IMR-90 (cell line): ENCODE measurements at regions not wholly inside any gene's neighbourhood (a gene's known extent, or its start where the extent isn't known, plus 50 kb on each side); places are given as distances from the start of the nearest gene placed in this dataset.

ENCODE experiments used
- ATAC-seq: fragments of 200-7000 bp; cut with Tn5 transposase; 2 replicates; pipeline ENCODE4 v1.9.1; 2020; ENCODE audit warnings: low read depth, mild to moderate bottlenecking, moderate library complexity
- BruUV-seq: library from RNA; stranded (reverse); fragments of 400-500 nt; replicated peaks from 2 replicates; lab custom pipeline; 2021; lab: Mats Ljungman, UMichigan
- CTCF ChIA-PET: fragments of 300-600 bp; formaldehyde crosslinking; extraction: SDS; loops from one replicate; lab custom pipeline; 2021; ENCODE audit warnings: antibody characterized with exemption; lab: Yijun Ruan, JAX
- POLR2A ChIA-PET: fragments of 300-600 bp; sonication (Branson Sonifier 250); formaldehyde crosslinking; loops from one replicate; lab custom pipeline; 2022; ENCODE audit warnings: antibody characterized with exemption; ENCODE audit not compliant: unreplicated experiment; lab: Charles Lee
- DNase-seq: peaks from one replicate; pipeline ENCODE4 v3.0.0; 2013
- H2AFZ ChIP-seq: replicated peaks from 2 replicates; pipeline ENCODE3; 2013; ENCODE audit warnings: low read length, mild to moderate bottlenecking; ENCODE audit not compliant: poor library complexity
- H2AK5ac ChIP-seq: 2 replicates; pipeline ENCODE4 v1.6.1; 2013; ENCODE audit warnings: low read depth, low read length, inconsistent platforms
- H2AK9ac ChIP-seq: replicated peaks from 2 replicates; pipeline ENCODE3; 2013; ENCODE audit warnings: mild to moderate bottlenecking, low read depth, low read length, moderate library complexity; ENCODE audit not compliant: poor library complexity
- H2BK120ac ChIP-seq: 2 replicates; pipeline ENCODE4 v1.6.1; 2013; ENCODE audit warnings: low read depth, low read length, inconsistent platforms
- H2BK15ac ChIP-seq: 3 replicates; pipeline ENCODE4 v1.6.1; 2013; ENCODE audit warnings: low read depth, low read length, inconsistent platforms
- H2BK20ac ChIP-seq: 2 replicates; pipeline ENCODE4 v1.6.1; 2013; ENCODE audit warnings: low read depth, mild to moderate bottlenecking, inconsistent platforms, low read length, moderate library complexity
- H2BK5ac ChIP-seq: 2 replicates; pipeline ENCODE4 v1.6.1; 2013; ENCODE audit warnings: mild to moderate bottlenecking, low read depth, low read length, inconsistent platforms; ENCODE audit not compliant: poor library complexity, severe bottlenecking
- H3K14ac ChIP-seq: replicated peaks from 2 replicates; pipeline ENCODE4 v1.6.1; 2013; ENCODE audit warnings: low read depth, low read length, inconsistent platforms
- H3K18ac ChIP-seq: 2 replicates; pipeline ENCODE4 v1.6.1; 2013; ENCODE audit warnings: low read depth, low read length, control low read depth
- H3K23ac ChIP-seq: 2 replicates; pipeline ENCODE4 v1.6.1; 2013; ENCODE audit warnings: low read depth, low read length, inconsistent platforms
- H3K27ac ChIP-seq: 2 replicates; pipeline ENCODE4 v1.5.1; 2013; ENCODE audit warnings: mild to moderate bottlenecking, control low read depth, low read length; ENCODE audit not compliant: insufficient read depth
- H3K27me3 ChIP-seq: 2 replicates; pipeline ENCODE4 v1.6.1; 2013; ENCODE audit warnings: low read length; ENCODE audit not compliant: control insufficient read depth, insufficient read depth
- H3K36me3 ChIP-seq: 2 replicates; pipeline ENCODE4 v1.6.1; 2013; ENCODE audit warnings: low read length, mixed read lengths; ENCODE audit not compliant: control insufficient read depth, insufficient read depth
- H3K4ac ChIP-seq: 2 replicates; pipeline ENCODE4 v1.6.1; 2013; ENCODE audit warnings: low read depth, low read length, inconsistent platforms
- H3K4me1 ChIP-seq: 2 replicates; pipeline ENCODE4 v1.6.1; 2013; ENCODE audit warnings: low read length, mixed read lengths; ENCODE audit not compliant: control insufficient read depth, insufficient read depth
- H3K4me2 ChIP-seq: 2 replicates; pipeline ENCODE4 v1.6.1; 2013; ENCODE audit warnings: low read depth, mild to moderate bottlenecking, control low read depth, low read length, moderate library complexity
- H3K4me3 ChIP-seq: 2 replicates; pipeline ENCODE4 v1.5.1; 2013; ENCODE audit warnings: low read depth, mild to moderate bottlenecking, control low read depth, low read length, moderate library complexity; ENCODE audit not compliant: insufficient read depth
- H3K56ac ChIP-seq: 2 replicates; pipeline ENCODE4 v1.6.1; 2013; ENCODE audit warnings: low read length, inconsistent platforms; ENCODE audit not compliant: insufficient read depth; ENCODE audit errors: extremely low read depth
- H3K79me1 ChIP-seq, 2 experiments: 2 replicates each; pipeline ENCODE4 v1.6.1; 2013; ENCODE audit warnings: low read length in 2 of 2, inconsistent platforms in 1 of 2, low read depth in 1 of 2
- H3K9ac ChIP-seq: 2 replicates; pipeline ENCODE4 v1.6.1; 2013; ENCODE audit warnings: low read depth, low read length, control low read depth
- H3K9me1 ChIP-seq: 2 replicates; pipeline ENCODE4 v1.6.1; 2013; ENCODE audit warnings: low read length, inconsistent platforms; ENCODE audit not compliant: insufficient read depth
- H3K9me3 ChIP-seq: 2 replicates; pipeline ENCODE4 v1.6.1; 2013; ENCODE audit warnings: low read length; ENCODE audit not compliant: control insufficient read depth, insufficient read depth
- H4K20me1 ChIP-seq: 2 replicates; pipeline ENCODE4 v1.6.1; 2013; ENCODE audit warnings: low read length, inconsistent platforms; ENCODE audit not compliant: insufficient read depth
- H4K5ac ChIP-seq: 2 replicates; pipeline ENCODE4 v1.6.1; 2013; ENCODE audit warnings: mild to moderate bottlenecking, low read depth, low read length, control low read depth
- H4K8ac ChIP-seq, 2 experiments: 2 replicates each; pipeline ENCODE4 v1.6.1; 2013; ENCODE audit warnings: low read depth in 2 of 2, low read length in 2 of 2, control low read depth in 1 of 2, inconsistent platforms in 1 of 2
- H4K91ac ChIP-seq: 2 replicates; pipeline ENCODE4 v1.6.1; 2013; ENCODE audit warnings: low read depth, low read length, inconsistent platforms; ENCODE audit not compliant: insufficient read depth
- BHLHE40 ChIP-seq: fragments of 150-350 bp; IDR thresholded peaks from 2 replicates; pipeline ENCODE4 v1.6.1; 2016; ENCODE audit warnings: mild to moderate bottlenecking, low read depth, low read length
- CEBPB ChIP-seq: IDR thresholded peaks from 2 replicates; pipeline ENCODE4 v1.6.1; 2012; ENCODE audit warnings: low read depth, low read length, improper control_type of control experiment
- CHD1 ChIP-seq: IDR thresholded peaks from 2 replicates; pipeline ENCODE4 v1.6.1; 2012; ENCODE audit warnings: low read depth, low read length, improper control_type of control experiment
- CTCF ChIP-seq: conservative IDR thresholded peaks from 2 replicates; pipeline ENCODE4 v1.5.1; 2012; ENCODE audit warnings: mild to moderate bottlenecking, low read depth, low read length, improper control_type of control experiment
- ELK1 ChIP-seq: fragments of 150-350 bp; IDR thresholded peaks from 2 replicates; pipeline ENCODE4 v1.6.1; 2016; ENCODE audit warnings: low read depth, mild to moderate bottlenecking, low read length, moderate library complexity, borderline replicate concordance
- MAFK ChIP-seq: IDR thresholded peaks from 2 replicates; pipeline ENCODE4 v1.6.1; 2012; ENCODE audit warnings: low read depth, low read length, improper control_type of control experiment
- MAZ ChIP-seq: IDR thresholded peaks from 2 replicates; pipeline ENCODE4 v1.6.1; 2012; ENCODE audit warnings: low read depth, mild to moderate bottlenecking, low read length, improper control_type of control experiment, moderate library complexity, borderline replicate concordance
- POLR2A ChIP-seq: IDR thresholded peaks from 2 replicates; pipeline ENCODE4 v1.6.1; 2012; ENCODE audit warnings: mild to moderate bottlenecking, low read depth, low read length
- RAD21 ChIP-seq: IDR thresholded peaks from 2 replicates; pipeline ENCODE4 v1.6.1; 2012; ENCODE audit warnings: low read length, improper control_type of control experiment
- WGBS, 2 experiments: methylation state at CpG; one replicate each; pipeline versions ENCODE4 v1.1.5 to v1.1.7; 2013; ENCODE audit warnings: missing lambda C conversion rate in 2 of 2; ENCODE audit not compliant: insufficient read length in 1 of 2; ENCODE audit errors: extremely low coverage in 2 of 2; 5-methylcytosine and 5-hydroxymethylcytosine counted together
- dilution Hi-C: fragments of 300-500 bp; cut with HindIII; formaldehyde crosslinking; loops from one replicate; pipeline ENCODE4 v1.14.3; 2018; ENCODE audit warnings: low sequenced_read_pairs; ENCODE audit not compliant: unreplicated experiment
- in situ Hi-C: fragments of 300-500 bp; cut with MboI; formaldehyde crosslinking; loops from 3 replicates; pipeline ENCODE4 v1.14.3; 2019; ENCODE audit warnings: low sequenced_read_pairs, inconsistent platforms, mixed read lengths
- intact Hi-C: fragments of 100-400 bp; cut with micrococcal nuclease; formaldehyde crosslinking; loops from 2 replicates; pipeline ENCODE4 v1.10.0; 2022

GRCh38 chr7:438916-439315 is 80.7 kb downstream of the PDGFA start:
- Histone ChIP-seq H3K9ac (no peak overlapping the region), H3K9me1 (no peaks in the 10 kb centered on the region), H2AFZ (no peak overlapping the region), H4K8ac (no peak overlapping the region), H3K4me2 (no peak overlapping the region), H2BK20ac (no peak overlapping the region), H4K20me1 (no peaks in the 10 kb centered on the region), H2AK5ac (no peak overlapping the region), H2BK5ac (no peak overlapping the region), H3K4me1 (peaks cover 2% of the 10 kb centered on the region; the same call in 1 of the 2 replicates), H3K18ac (no peak overlapping the region), H3K27ac (no peak overlapping the region), H3K9me3 (peaks cover 5% of the 10 kb centered on the region), H3K79me1 (no peaks in the 10 kb centered on the region), H3K27me3 (peaks cover 29% of the 10 kb centered on the region), H3K36me3 (no peaks in the 10 kb centered on the region), H3K14ac (no peak overlapping the region), H4K5ac (no peak overlapping the region), H2AK9ac (no peak overlapping the region), H3K23ac (no peak overlapping the region), H2BK15ac (no peak overlapping the region), H3K56ac (no peak overlapping the region), H2BK120ac (no peak overlapping the region), H4K91ac (no peak overlapping the region), H3K4me3 (no peak overlapping the region), H3K4ac (no peak overlapping the region)
- in situ Hi-C loops = no loop called here
- 81% methylated on average over 13 of the region's 14 CpGs; no CpG with 5 or more reads in 1 of the 2 experiments for WGBS, 2 experiments
- no peak for TF ChIP-seq CHD1
- TF ChIP-seq RAD21 = no peak
- no peak for TF ChIP-seq ELK1
- no peak for TF ChIP-seq CTCF
- no peak for TF ChIP-seq CEBPB
- no peak for TF ChIP-seq MAFK
- TF ChIP-seq POLR2A = no peak
- TF ChIP-seq MAZ = no peak
- no peak for TF ChIP-seq BHLHE40
- DNase-seq (no peak), ATAC-seq (no peak)
- intact Hi-C loops = no loop called here
- BruUV-seq = no TSS peak
- CTCF ChIA-PET = no interaction called here
- POLR2A ChIA-PET = no interaction called here
- dilution Hi-C loops = no loop called here
